Upper lobe of left lung (tissue), 6 donors: ENCODE measurements at regions not wholly inside any gene's neighbourhood (a gene's known extent, or its start where the extent isn't known, plus 50 kb on each side); places are given as distances from the start of the nearest gene placed in this dataset.

ENCODE experiments used
- ATAC-seq, 2 donors: fragments of 200-7000 bp; cut with Tn5 transposase; one replicate each; pipeline ENCODE4 v1.9.1; 2022; ENCODE audit warnings: mild to moderate bottlenecking in 2 of 2, moderate library complexity in 2 of 2; ENCODE audit not compliant: low FRiP score in 2 of 2
- DNase-seq, 2 donors: peaks; one replicate each; pipeline ENCODE4 v3.0.0-alpha.2; 2019 to 2020
- H3K27ac ChIP-seq, 4 donors: fragments of 200-600 bp; sonication (generic); one replicate each; pipeline ENCODE4 v1.5.1; 2016 to 2019
- H3K27me3 ChIP-seq, 4 donors: fragments of 200-600 bp; sonication (generic); one replicate each; pipeline ENCODE4 v1.5.1; 2017 to 2019
- H3K36me3 ChIP-seq, 4 donors: fragments of 200-600 bp; sonication (generic); one replicate each; pipeline ENCODE4 v1.5.1; 2016 to 2019
- H3K4me1 ChIP-seq, 4 donors: fragments of 200-600 bp; sonication (generic); one replicate each; pipeline ENCODE4 v1.5.1; 2018 to 2019
- H3K4me3 ChIP-seq, 4 donors: fragments of 200-600 bp; sonication (generic); one replicate each; pipeline ENCODE4 v1.5.1; 2017 to 2019; ENCODE audit warnings: mild to moderate bottlenecking in 2 of 4, moderate library complexity in 1 of 4
- H3K9me3 ChIP-seq, 4 donors: fragments of 200-600 bp; sonication (generic); one replicate each; pipeline ENCODE4 v1.5.1; 2018 to 2019
- CTCF ChIP-seq, 6 experiments: fragments of 450-650 bp in 4 of 6; fragments of 200-600 bp in 2 of 6; sonication (generic) in 2 of 6; IDR thresholded peaks; one replicate each; pipeline ENCODE4 v1.5.1; 2016 to 2019; ENCODE audit warnings: antibody characterized with exemption in 6 of 6
- EP300 ChIP-seq, 4 donors: sonication (generic); formaldehyde crosslinking; IDR thresholded peaks; one replicate each; pipeline ENCODE4 v1.5.1; 2017; ENCODE audit warnings: antibody characterized with exemption in 4 of 4, control low read depth in 2 of 4
- POLR2A ChIP-seq, 4 donors: fragments of 450-650 bp; IDR thresholded peaks; one replicate each; pipeline ENCODE4 v1.5.1; 2016 to 2017; ENCODE audit warnings: antibody characterized with exemption in 4 of 4, mild to moderate bottlenecking in 2 of 4
- POLR2AphosphoS5 ChIP-seq, 2 donors: sonication (generic); formaldehyde crosslinking; IDR thresholded peaks; one replicate each; pipeline ENCODE4 v1.5.1; 2017; ENCODE audit warnings: antibody characterized with exemption in 2 of 2
- WGBS, 2 donors: methylation state at CpG; one replicate each; pipeline ENCODE4 v1.1.5; 2017 to 2018; 5-methylcytosine and 5-hydroxymethylcytosine counted together
- donor health status: DM: no; HTN: no; CAD: no; lungs with moderate emphysema.
- donor health status: DM: no; HTN: yes; CAD: no; lungs with severe emphysema.

- no peak for DNase-seq
- Histone ChIP-seq H3K36me3 (no peaks in the 10 kb centered on the region), H3K4me1 (no peaks in the 10 kb centered on the region), H3K4me3 (no peak overlapping the region), H3K27me3 (no peaks in the 10 kb centered on the region), H3K27ac (no peak overlapping the region), H3K9me3 (no peaks in the 10 kb centered on the region)
- TF ChIP-seq CTCF (IDR thresholded peaks at IDR 0.05) = no peak
- no peak for TF ChIP-seq EP300 (IDR thresholded peaks at IDR 0.05)
- no peak for TF ChIP-seq POLR2A (IDR thresholded peaks at IDR 0.05)
- TF ChIP-seq POLR2AphosphoS5 (IDR thresholded peaks at IDR 0.05) = no peak
- ATAC-seq = no peak
- 63 to 77% methylated on average over 1 of the region's 1 CpG for WGBS, 2 donors
These were observed 110.9 kb upstream of the FREM1 start for GRCh38 chr9:15021146-15021545.

GRCh38 chr9:15018096-15018637 lies 107.9 kb upstream of the FREM1 start:
- 78 to 80% methylated on average over 6 of the region's 6 CpGs for WGBS, 2 donors
- ATAC-seq = no peak
- no peaks in the 10 kb centered on the region for H3K9me3 ChIP-seq

GRCh38 chr9:15010581-15010980 lies 100.4 kb upstream of the FREM1 start:
- H3K9me3 ChIP-seq = no peaks in the 10 kb centered on the region
- no peak overlapping the region for H3K4me3 ChIP-seq
- no peaks in the 10 kb centered on the region for H3K4me1 ChIP-seq
- H3K27me3 ChIP-seq = no peaks in the 10 kb centered on the region
- H3K36me3 ChIP-seq = no peaks in the 10 kb centered on the region
- DNase-seq (no peak), ATAC-seq (no peak)
- TF ChIP-seq EP300 (IDR thresholded peaks at IDR 0.05) = no peak
- no peak for TF ChIP-seq POLR2A (IDR thresholded peaks at IDR 0.05)
- no peak for TF ChIP-seq CTCF (IDR thresholded peaks at IDR 0.05)
- no peak for TF ChIP-seq POLR2AphosphoS5 (IDR thresholded peaks at IDR 0.05)
- H3K27ac ChIP-seq = no peak overlapping the region

More at GRCh38 chr9:15018096-15018637, 107.9 kb upstream of the FREM1 start:
- Histone ChIP-seq H3K27me3 (no peaks in the 10 kb centered on the region), H3K27ac (no peak overlapping the region), H3K4me1 (no peaks in the 10 kb centered on the region), H3K36me3 (no peaks in the 10 kb centered on the region), H3K4me3 (no peak overlapping the region)
- TF ChIP-seq CTCF (IDR thresholded peaks at IDR 0.05) (no peak), EP300 (IDR thresholded peaks at IDR 0.05) (no peak), POLR2A (IDR thresholded peaks at IDR 0.05) (no peak), POLR2AphosphoS5 (IDR thresholded peaks at IDR 0.05) (no peak)
- no peak for DNase-seq

- DNase-seq (no peak), ATAC-seq (no peak)
- no peaks in the 10 kb centered on the region for H3K27me3 ChIP-seq
- 16 to 38% methylated on average over 1 of the region's 1 CpG for whole genome bisulfite sequencing, 2 donors
- H3K27ac ChIP-seq = no peak overlapping the region
- H3K4me3 ChIP-seq = no peak overlapping the region
- no peaks in the 10 kb centered on the region for H3K36me3 ChIP-seq
- no peaks in the 10 kb centered on the region for H3K9me3 ChIP-seq
- TF ChIP-seq POLR2A (IDR thresholded peaks at IDR 0.05) = no peak
- no peak for TF ChIP-seq EP300 (IDR thresholded peaks at IDR 0.05)
- no peak for TF ChIP-seq POLR2AphosphoS5 (IDR thresholded peaks at IDR 0.05)
- no peak for TF ChIP-seq CTCF (IDR thresholded peaks at IDR 0.05)
- H3K4me1 ChIP-seq = no peaks in the 10 kb centered on the region
These were observed 97.5 kb upstream of the FREM1 start for GRCh38 chr9:15007698-15008097.

GRCh38 chr9:14994738-14995137 lies 84.5 kb upstream of the FREM1 start:
- no peak for TF ChIP-seq POLR2AphosphoS5 (IDR thresholded peaks at IDR 0.05)
- no peak for TF ChIP-seq POLR2A (IDR thresholded peaks at IDR 0.05)
- no peak for TF ChIP-seq EP300 (IDR thresholded peaks at IDR 0.05)
- no peak for TF ChIP-seq CTCF (IDR thresholded peaks at IDR 0.05)
- Histone ChIP-seq H3K4me3 (no peak overlapping the region), H3K36me3 (no peaks in the 10 kb centered on the region), H3K9me3 (no peaks in the 10 kb centered on the region), H3K4me1 (peaks cover 3 to 13% (median 9%) of the 10 kb centered on the region in 4 donors), H3K27me3 (no peaks in the 10 kb centered on the region), H3K27ac (no peak overlapping the region)
- ATAC-seq = no peak
- WGBS, 2 donors = 30 to 42% methylated on average over 1 of the region's 1 CpG
- DNase-seq = no peak
